NCI-H1092 (cell line): ENCODE measurements at regions not wholly inside any gene's neighbourhood (a gene's known extent, or its start where the extent isn't known, plus 50 kb on each side); places are given as distances from the start of the nearest gene placed in this dataset.
"Not testable (repeated sequence)": the region's sequence is repeated elsewhere in the genome, so short reads cannot be mapped to it uniquely, and the experiment has no call there.

ENCODE experiments used
- DNase-seq: peaks from one replicate; lab custom pipeline; 2025; lab: John Stamatoyannopoulos, UW

GRCh38 chr5:89630064-89630463, 747.1 kb upstream of the MEF2C start:
- DNase-seq: not testable (repeated sequence)

GRCh38 chr5:89628876-89629635, 746.1 kb upstream of the MEF2C start:
- DNase-seq: no peak

GRCh38 chr5:89615839-89616518, 733.0 kb upstream of the MEF2C start:
- no peak for DNase-seq

GRCh38 chr5:89613222-89613956, 730.4 kb upstream of the MEF2C start:
- no peak for DNase-seq

- DNase-seq: no peak
Measured at GRCh38 chr5:89606939-89607534, 724.1 kb upstream of the MEF2C start.

- no peak for DNase-seq
Measured at GRCh38 chr5:89604342-89604741, 721.4 kb upstream of the MEF2C start.

GRCh38 chr5:89601880-89602279, 718.9 kb upstream of the MEF2C start:
- DNase-seq: no peak

GRCh38 chr5:89597878-89598277, 714.9 kb upstream of the MEF2C start:
- DNase-seq: no peak

GRCh38 chr5:89596821-89597220, 713.8 kb upstream of the MEF2C start:
- DNase-seq: no peak

- no peak for DNase-seq
Measured at GRCh38 chr5:89595056-89595455, 712.1 kb upstream of the MEF2C start.

- DNase-seq: no peak
Measured at GRCh38 chr5:89584339-89584956, 701.5 kb upstream of the MEF2C start.

- DNase-seq: no peak
Measured at GRCh38 chr5:89583534-89583933, 700.5 kb upstream of the MEF2C start.

GRCh38 chr5:89582768-89583339, 699.9 kb upstream of the MEF2C start:
- DNase-seq: no peak

- DNase-seq: no peak
Measured at GRCh38 chr5:89580976-89581375, 698.0 kb upstream of the MEF2C start.

- no peak for DNase-seq
Measured at GRCh38 chr5:89575319-89575718, 692.3 kb upstream of the MEF2C start.

GRCh38 chr5:89573345-89573744, 690.4 kb upstream of the MEF2C start:
- no peak for DNase-seq

- DNase-seq: no peak
Measured at GRCh38 chr5:89572696-89573095, 689.7 kb upstream of the MEF2C start.

- DNase-seq: no peak
Measured at GRCh38 chr5:89570557-89570956, 687.6 kb upstream of the MEF2C start.

GRCh38 chr5:89566340-89566739, 683.4 kb upstream of the MEF2C start:
- no peak for DNase-seq

- DNase-seq: no peak
Measured at GRCh38 chr5:89560696-89561095, 677.7 kb upstream of the MEF2C start.

GRCh38 chr5:89556215-89556913, 673.4 kb upstream of the MEF2C start:
- DNase-seq: no peak
